OCI-LY1 (cell line): ENCODE measurements at regions not wholly inside any gene's neighbourhood (a gene's known extent, or its start where the extent isn't known, plus 50 kb on each side); places are given as distances from the start of the nearest gene placed in this dataset.

Experiments used
- H2AFZ ChIP-seq: fragments of 200-600 bp; sonication (generic), shearing (Covaris generic); 2 replicates; pipeline ENCODE4 v1.6.0; 2014; ENCODE audit warnings: antibody characterized with exemption, mild to moderate bottlenecking, low read length
- H3F3A ChIP-seq: fragments of 200-600 bp; sonication (generic), shearing (Covaris generic); 2 replicates; pipeline ENCODE4 v1.6.0; 2014; ENCODE audit warnings: mild to moderate bottlenecking, antibody characterized with exemption, low read length, moderate library complexity; ENCODE audit not compliant: insufficient read depth
- H3K27ac ChIP-seq: fragments of 200-600 bp; sonication (generic); 2 replicates; pipeline ENCODE4 v1.5.1; 2014; ENCODE audit warnings: low read length, mixed run types, mild to moderate bottlenecking, low read depth; ENCODE audit not compliant: poor library complexity, severe bottlenecking
- H3K27me3 ChIP-seq: fragments of 200-600 bp; sonication (generic); 2 replicates; pipeline ENCODE4 v1.6.0; 2014; ENCODE audit warnings: antibody characterized with exemption, mild to moderate bottlenecking, low read length, moderate library complexity; ENCODE audit not compliant: insufficient read depth
- H3K36me3 ChIP-seq: fragments of 200-600 bp; sonication (generic); 2 replicates; pipeline ENCODE4 v1.6.1; 2014; ENCODE audit warnings: mild to moderate bottlenecking, antibody characterized with exemption, low read length, moderate library complexity, mixed read lengths; ENCODE audit not compliant: insufficient read depth
- H3K4me1 ChIP-seq: fragments of 200-600 bp; sonication (generic); 2 replicates; pipeline ENCODE4 v1.5.1; 2014; ENCODE audit warnings: mild to moderate bottlenecking, low read length, moderate library complexity; ENCODE audit not compliant: insufficient read depth, severe bottlenecking
- H3K4me2 ChIP-seq: fragments of 200-600 bp; sonication (generic), shearing (Covaris generic); 2 replicates; pipeline ENCODE4 v1.6.1; 2014; ENCODE audit warnings: low read length
- H3K4me3 ChIP-seq: fragments of 200-600 bp; sonication (generic); 2 replicates; pipeline ENCODE4 v1.5.1; 2014; ENCODE audit warnings: low read length, low read depth, mild to moderate bottlenecking, mixed read lengths; ENCODE audit not compliant: poor library complexity, severe bottlenecking
- H3K79me2 ChIP-seq: fragments of 200-600 bp; shearing (Covaris generic); 2 replicates; pipeline ENCODE4 v1.6.1; 2016; ENCODE audit warnings: mixed run types, low read length, mixed read lengths; ENCODE audit not compliant: insufficient read depth
- H3K9ac ChIP-seq: fragments of 200-600 bp; sonication (generic), shearing (Covaris generic); 2 replicates; pipeline ENCODE4 v1.6.1; 2014; ENCODE audit warnings: mild to moderate bottlenecking, low read length, mixed read lengths
- H3K9me2 ChIP-seq: fragments of 200-600 bp; sonication (generic), shearing (Covaris generic); 2 replicates; pipeline ENCODE4 v1.6.1; 2014; ENCODE audit warnings: low read depth, mild to moderate bottlenecking, low read length, mixed read lengths
- H3K9me3 ChIP-seq: fragments of 200-600 bp; shearing (Covaris generic); 2 replicates; pipeline ENCODE4 v1.6.1; 2014; ENCODE audit warnings: low read length, mixed read lengths
- H4K20me1 ChIP-seq: fragments of 200-600 bp; sonication (generic), shearing (Covaris generic); 2 replicates; pipeline ENCODE4 v1.6.0; 2016; ENCODE audit warnings: mild to moderate bottlenecking, low read length; ENCODE audit not compliant: insufficient read depth
- EZH2 ChIP-seq: fragments of 200-600 bp; sonication (generic), shearing (Covaris generic); IDR thresholded peaks from 2 replicates; pipeline ENCODE4 v1.8.0; 2017; ENCODE audit warnings: borderline replicate concordance, mixed run types, mild to moderate bottlenecking, antibody characterized with exemption, low read length, moderate library complexity, mixed read lengths
- TF ChIP-seq, protein P1 (sequence below): fragments of 200-600 bp; sonication (generic), shearing (Covaris generic); IDR thresholded peaks from 2 replicates; pipeline ENCODE4 v1.5.1; 2017; ENCODE audit warnings: mild to moderate bottlenecking, antibody characterized with exemption, low read length, moderate library complexity, mixed read lengths

DNA sequence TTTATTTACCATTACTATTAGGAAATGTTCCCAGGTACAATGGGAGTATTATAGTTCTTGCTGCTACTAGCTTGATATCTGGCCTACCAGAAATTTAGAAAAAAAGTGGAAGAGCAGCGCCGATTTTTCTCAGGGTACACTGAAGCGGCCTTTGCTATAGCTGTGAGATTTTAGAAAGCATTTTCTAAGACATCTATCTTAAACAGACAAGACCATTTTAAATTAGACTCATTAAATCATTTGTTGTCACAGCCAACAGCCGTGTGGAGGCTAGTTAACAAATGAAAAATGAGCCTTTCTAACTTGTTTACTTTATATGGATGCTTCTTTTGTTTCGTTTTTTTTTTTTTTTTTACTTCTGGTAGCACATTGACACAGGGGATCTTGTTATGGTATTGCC, 183.2 kb upstream of the ZRANB2 start:
- Histone ChIP-seq H3K9me3 (no peaks in the 10 kb centered on the region), H3K9ac (no peak overlapping the region), H3K4me2 (no peak overlapping the region), H3F3A (no peaks in the 10 kb centered on the region), H3K4me3 (no peak overlapping the region), H2AFZ (no peak overlapping the region), H3K79me2 (no peaks in the 10 kb centered on the region), H4K20me1 (no peaks in the 10 kb centered on the region), H3K36me3 (no peaks in the 10 kb centered on the region), H3K9me2 (no peaks in the 10 kb centered on the region), H3K27ac (no peak overlapping the region), H3K4me1 (no peaks in the 10 kb centered on the region), H3K27me3 (no peaks in the 10 kb centered on the region)
- TF ChIP-seq EZH2 = no peak
- TF ChIP-seq, protein P1, sequence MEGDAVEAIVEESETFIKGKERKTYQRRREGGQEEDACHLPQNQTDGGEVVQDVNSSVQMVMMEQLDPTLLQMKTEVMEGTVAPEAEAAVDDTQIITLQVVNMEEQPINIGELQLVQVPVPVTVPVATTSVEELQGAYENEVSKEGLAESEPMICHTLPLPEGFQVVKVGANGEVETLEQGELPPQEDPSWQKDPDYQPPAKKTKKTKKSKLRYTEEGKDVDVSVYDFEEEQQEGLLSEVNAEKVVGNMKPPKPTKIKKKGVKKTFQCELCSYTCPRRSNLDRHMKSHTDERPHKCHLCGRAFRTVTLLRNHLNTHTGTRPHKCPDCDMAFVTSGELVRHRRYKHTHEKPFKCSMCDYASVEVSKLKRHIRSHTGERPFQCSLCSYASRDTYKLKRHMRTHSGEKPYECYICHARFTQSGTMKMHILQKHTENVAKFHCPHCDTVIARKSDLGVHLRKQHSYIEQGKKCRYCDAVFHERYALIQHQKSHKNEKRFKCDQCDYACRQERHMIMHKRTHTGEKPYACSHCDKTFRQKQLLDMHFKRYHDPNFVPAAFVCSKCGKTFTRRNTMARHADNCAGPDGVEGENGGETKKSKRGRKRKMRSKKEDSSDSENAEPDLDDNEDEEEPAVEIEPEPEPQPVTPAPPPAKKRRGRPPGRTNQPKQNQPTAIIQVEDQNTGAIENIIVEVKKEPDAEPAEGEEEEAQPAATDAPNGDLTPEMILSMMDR = no peak

DNA sequence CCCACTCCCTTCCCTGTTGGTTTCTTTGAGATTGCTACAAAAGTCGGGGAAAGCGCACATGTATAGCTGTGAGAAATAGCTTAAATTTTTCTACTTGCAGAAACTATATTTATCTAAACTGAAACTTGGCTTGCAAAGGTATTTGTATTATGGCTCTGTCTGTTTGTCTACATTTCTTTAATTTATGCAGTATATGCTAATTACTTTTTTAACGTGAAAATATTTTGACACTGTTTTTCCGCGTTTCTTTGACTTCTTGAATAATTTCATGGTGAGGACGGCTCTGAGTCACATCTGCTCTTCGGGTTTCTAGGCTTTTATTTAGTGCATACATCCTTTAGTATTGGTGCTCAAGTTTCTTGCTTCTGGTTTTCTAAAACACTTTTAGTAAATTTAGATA, 182.1 kb upstream of the ZRANB2 start:
- TF ChIP-seq, protein P1 = no peak
- no peak for TF ChIP-seq EZH2
- no peak overlapping the region for H3K4me2 ChIP-seq
- H3K4me3 ChIP-seq = no peak overlapping the region
- no peaks in the 10 kb centered on the region for H3K9me3 ChIP-seq
- no peaks in the 10 kb centered on the region for H3K4me1 ChIP-seq
- H2AFZ ChIP-seq = no peak overlapping the region
- no peaks in the 10 kb centered on the region for H3K79me2 ChIP-seq
- H3K9me2 ChIP-seq = no peaks in the 10 kb centered on the region
- H3K27me3 ChIP-seq = no peaks in the 10 kb centered on the region
- H3K27ac ChIP-seq = no peak overlapping the region
- no peaks in the 10 kb centered on the region for H3K36me3 ChIP-seq
- H3K9ac ChIP-seq = no peak overlapping the region
- H4K20me1 ChIP-seq = no peaks in the 10 kb centered on the region
- no peaks in the 10 kb centered on the region for H3F3A ChIP-seq

DNA sequence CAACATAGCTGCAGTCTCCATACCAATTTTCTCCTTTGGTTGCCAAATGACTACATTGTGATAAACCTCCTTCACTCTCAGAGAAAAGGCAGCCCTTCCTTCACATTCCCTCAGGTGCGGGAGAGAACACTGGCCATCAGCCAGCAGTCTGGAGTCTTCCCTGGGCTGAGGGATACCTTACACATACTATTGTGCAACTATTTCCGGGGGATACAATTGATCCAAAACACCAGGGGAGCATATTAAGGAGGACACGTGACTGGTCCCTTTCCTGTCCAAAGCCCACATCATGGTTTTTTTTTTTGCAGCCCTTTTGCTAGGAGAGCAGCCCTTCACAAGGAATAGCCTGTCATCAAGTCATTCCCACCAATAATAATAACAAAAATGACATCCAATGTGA, 172.1 kb upstream of the ZRANB2 start:
- Histone ChIP-seq H3K9me3 (no peaks in the 10 kb centered on the region), H3K36me3 (no peaks in the 10 kb centered on the region), H3K27ac (no peak overlapping the region), H3K9ac (no peak overlapping the region), H3F3A (no peaks in the 10 kb centered on the region), H2AFZ (no peak overlapping the region), H3K79me2 (no peaks in the 10 kb centered on the region), H3K4me1 (no peaks in the 10 kb centered on the region), H3K9me2 (no peaks in the 10 kb centered on the region), H3K27me3 (no peaks in the 10 kb centered on the region), H4K20me1 (no peaks in the 10 kb centered on the region), H3K4me2 (no peak overlapping the region), H3K4me3 (no peak overlapping the region)
- TF ChIP-seq EZH2 = no peak
- TF ChIP-seq, protein P1 = no peak
